Uterus (tissue), 3 donors: ENCODE measurements at regions not wholly inside any gene's neighbourhood (a gene's known extent, or its start where the extent isn't known, plus 50 kb on each side); places are given as distances from the start of the nearest gene placed in this dataset.
"Not testable (repeated sequence)": the region's sequence is repeated elsewhere in the genome, so short reads cannot be mapped to it uniquely, and the experiment has no call there.

ENCODE experiments used
- DNase-seq, 2 donors: peaks; one replicate each; pipeline ENCODE4 v3.0.0-alpha.2; 2019 to 2020
- H3K27ac ChIP-seq, 2 donors: fragments of 200-600 bp; sonication (generic); 1 replicate in 1 of 2; 2 replicates in 1 of 2; pipeline ENCODE4 v1.5.1; 2016 to 2018
- H3K27me3 ChIP-seq, 2 donors: fragments of 200-600 bp; sonication (generic); one replicate each; pipeline ENCODE4 v1.5.1; 2018 to 2019; ENCODE audit warnings: control low read depth in 1 of 2
- H3K36me3 ChIP-seq, 2 donors: fragments of 200-600 bp; sonication (generic); one replicate each; pipeline ENCODE4 v1.5.1; 2019; ENCODE audit warnings: control low read depth in 1 of 2
- H3K4me1 ChIP-seq, 2 donors: fragments of 200-600 bp; sonication (generic); one replicate each; pipeline ENCODE4 v1.5.1; 2018 to 2019; ENCODE audit warnings: control low read depth in 1 of 2
- H3K4me3 ChIP-seq, 2 donors: fragments of 200-600 bp; sonication (generic); 1 replicate in 1 of 2; 2 replicates in 1 of 2; pipeline ENCODE4 v1.5.1; 2018 to 2019; ENCODE audit warnings: mild to moderate bottlenecking in 1 of 2
- H3K9me3 ChIP-seq, 2 donors: fragments of 200-600 bp; sonication (generic); one replicate each; pipeline ENCODE4 v1.5.1; 2019; ENCODE audit warnings: control low read depth in 1 of 2
- POLR2A ChIP-seq, 2 donors: fragments of 450-650 bp; IDR thresholded peaks; one replicate each; pipeline ENCODE4 v1.6.1; 2016; ENCODE audit warnings: antibody characterized with exemption in 2 of 2, mild to moderate bottlenecking in 1 of 2, moderate library complexity in 1 of 2
- intact Hi-C: fragments of 100-400 bp; cut with DNase I; formaldehyde crosslinking; loops from one replicate; pipeline ENCODE4 v1.15.1; 2023; ENCODE audit warnings: low total_unique reads
- TF ChIP-seq, protein P1 (sequence below), 4 experiments: fragments of 200-600 bp in 2 of 4; fragments of 450-650 bp in 2 of 4; sonication (generic) in 2 of 4; IDR thresholded peaks; one replicate each; pipeline ENCODE4 v1.5.1; 2016 to 2019; ENCODE audit warnings: antibody characterized with exemption in 4 of 4, mild to moderate bottlenecking in 2 of 4, moderate library complexity in 1 of 4
- donor health status: DM: yes; HTN: yes; CAD: no.

GRCh38 chr2:16420421-16420820 is 245.2 kb downstream of the CYRIA start:
- Histone ChIP-seq H3K36me3 (no peaks in the 10 kb centered on the region), H3K4me1 (no peaks in the 10 kb centered on the region), H3K9me3 (no peaks in the 10 kb centered on the region), H3K27me3 (no peaks in the 10 kb centered on the region), H3K4me3 (no peak overlapping the region), H3K27ac (no peak overlapping the region)
- TF ChIP-seq, protein P1, sequence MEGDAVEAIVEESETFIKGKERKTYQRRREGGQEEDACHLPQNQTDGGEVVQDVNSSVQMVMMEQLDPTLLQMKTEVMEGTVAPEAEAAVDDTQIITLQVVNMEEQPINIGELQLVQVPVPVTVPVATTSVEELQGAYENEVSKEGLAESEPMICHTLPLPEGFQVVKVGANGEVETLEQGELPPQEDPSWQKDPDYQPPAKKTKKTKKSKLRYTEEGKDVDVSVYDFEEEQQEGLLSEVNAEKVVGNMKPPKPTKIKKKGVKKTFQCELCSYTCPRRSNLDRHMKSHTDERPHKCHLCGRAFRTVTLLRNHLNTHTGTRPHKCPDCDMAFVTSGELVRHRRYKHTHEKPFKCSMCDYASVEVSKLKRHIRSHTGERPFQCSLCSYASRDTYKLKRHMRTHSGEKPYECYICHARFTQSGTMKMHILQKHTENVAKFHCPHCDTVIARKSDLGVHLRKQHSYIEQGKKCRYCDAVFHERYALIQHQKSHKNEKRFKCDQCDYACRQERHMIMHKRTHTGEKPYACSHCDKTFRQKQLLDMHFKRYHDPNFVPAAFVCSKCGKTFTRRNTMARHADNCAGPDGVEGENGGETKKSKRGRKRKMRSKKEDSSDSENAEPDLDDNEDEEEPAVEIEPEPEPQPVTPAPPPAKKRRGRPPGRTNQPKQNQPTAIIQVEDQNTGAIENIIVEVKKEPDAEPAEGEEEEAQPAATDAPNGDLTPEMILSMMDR (IDR thresholded peaks at IDR 0.05), result no peak
- no peak for TF ChIP-seq POLR2A (IDR thresholded peaks at IDR 0.05)
- DNase-seq, result no peak
- intact Hi-C loops, result no loop called here

- Histone ChIP-seq H3K27me3 (no peaks in the 10 kb centered on the region), H3K9me3 (no peaks in the 10 kb centered on the region), H3K4me3 (no peak overlapping the region), H3K4me1 (no peaks in the 10 kb centered on the region), H3K36me3 (no peaks in the 10 kb centered on the region), H3K27ac (no peak overlapping the region)
- no peak for DNase-seq
- TF ChIP-seq POLR2A (IDR thresholded peaks at IDR 0.05), result no peak
- TF ChIP-seq, protein P1 (IDR thresholded peaks at IDR 0.05), result no peak
- intact Hi-C loops, result no loop called here
These were observed 247.9 kb downstream of the CYRIA start for GRCh38 chr2:16417726-16418125.

DNA sequence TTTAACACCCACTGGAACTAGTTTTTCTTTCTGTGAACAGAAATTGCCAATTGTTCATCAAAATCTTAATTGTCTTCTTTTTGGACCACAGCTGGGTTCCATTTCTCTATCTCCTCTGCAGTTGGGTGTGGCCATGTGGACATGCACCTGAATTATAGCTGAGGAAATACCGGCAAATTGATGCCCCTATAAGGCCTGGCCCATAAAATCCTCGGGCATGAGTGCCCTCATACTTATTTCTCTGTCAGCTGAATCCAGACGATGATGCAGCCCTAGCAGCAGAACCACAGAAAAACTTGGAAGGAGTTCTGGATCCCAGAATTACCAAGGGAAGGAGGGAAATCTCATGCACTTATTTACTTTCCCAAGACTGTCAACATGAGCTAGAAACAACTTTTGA is 249.0 kb downstream of the CYRIA start:
- H3K36me3 ChIP-seq, result no peaks in the 10 kb centered on the region
- intact Hi-C loops, result no loop called here
- TF ChIP-seq POLR2A (IDR thresholded peaks at IDR 0.05), result no peak
- TF ChIP-seq, protein P1 (IDR thresholded peaks at IDR 0.05), result no peak
- no peak overlapping the region for H3K4me3 ChIP-seq
- H3K27ac ChIP-seq, result no peak overlapping the region
- no peaks in the 10 kb centered on the region for H3K27me3 ChIP-seq
- no peaks in the 10 kb centered on the region for H3K4me1 ChIP-seq
- no peaks in the 10 kb centered on the region for H3K9me3 ChIP-seq
- DNase-seq, result no peak

GRCh38 chr2:16415861-16416260 is 249.8 kb downstream of the CYRIA start:
- H3K27ac ChIP-seq, DNase-seq, H3K4me3 ChIP-seq, H3K36me3 ChIP-seq, H3K4me1 ChIP-seq, intact Hi-C loops, H3K27me3 ChIP-seq, H3K9me3 ChIP-seq: not testable (repeated sequence)

DNA sequence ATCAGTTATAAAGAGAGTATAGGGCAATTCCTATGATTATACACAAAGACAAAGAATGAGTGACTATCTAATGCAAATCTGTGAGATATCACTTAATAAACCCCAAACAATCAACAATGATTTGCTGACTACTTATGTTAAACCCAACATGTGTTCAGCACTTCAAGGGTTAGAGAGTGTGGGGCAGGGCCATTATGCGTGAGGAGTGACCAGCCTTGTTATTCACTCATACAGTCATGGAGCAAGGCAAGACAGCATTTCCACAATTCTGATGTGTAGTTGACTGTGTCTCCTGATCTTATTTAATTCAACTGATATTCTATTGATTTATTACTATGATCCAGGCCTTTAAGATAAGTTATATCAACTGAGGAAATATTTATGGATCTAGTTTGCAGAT is 251.7 kb downstream of the CYRIA start:
- no peak overlapping the region for H3K4me3 ChIP-seq

More for the DNA sequence above, 251.7 kb downstream of the CYRIA start:
- no peak for TF ChIP-seq POLR2A (IDR thresholded peaks at IDR 0.05)
- TF ChIP-seq, protein P1 (IDR thresholded peaks at IDR 0.05), result no peak
- H3K9me3 ChIP-seq, result no peaks in the 10 kb centered on the region
- no peaks in the 10 kb centered on the region for H3K4me1 ChIP-seq
- H3K27ac ChIP-seq, result no peak overlapping the region
- no peaks in the 10 kb centered on the region for H3K27me3 ChIP-seq
- intact Hi-C loops, result no loop called here
- H3K36me3 ChIP-seq, result no peaks in the 10 kb centered on the region
- DNase-seq, result no peak
